ENCODE measurements at regions not wholly inside any gene's neighbourhood (a gene's known extent, or its start where the extent isn't known, plus 50 kb on each side); places are given as distances from the start of the nearest gene placed in this dataset.

DNA sequence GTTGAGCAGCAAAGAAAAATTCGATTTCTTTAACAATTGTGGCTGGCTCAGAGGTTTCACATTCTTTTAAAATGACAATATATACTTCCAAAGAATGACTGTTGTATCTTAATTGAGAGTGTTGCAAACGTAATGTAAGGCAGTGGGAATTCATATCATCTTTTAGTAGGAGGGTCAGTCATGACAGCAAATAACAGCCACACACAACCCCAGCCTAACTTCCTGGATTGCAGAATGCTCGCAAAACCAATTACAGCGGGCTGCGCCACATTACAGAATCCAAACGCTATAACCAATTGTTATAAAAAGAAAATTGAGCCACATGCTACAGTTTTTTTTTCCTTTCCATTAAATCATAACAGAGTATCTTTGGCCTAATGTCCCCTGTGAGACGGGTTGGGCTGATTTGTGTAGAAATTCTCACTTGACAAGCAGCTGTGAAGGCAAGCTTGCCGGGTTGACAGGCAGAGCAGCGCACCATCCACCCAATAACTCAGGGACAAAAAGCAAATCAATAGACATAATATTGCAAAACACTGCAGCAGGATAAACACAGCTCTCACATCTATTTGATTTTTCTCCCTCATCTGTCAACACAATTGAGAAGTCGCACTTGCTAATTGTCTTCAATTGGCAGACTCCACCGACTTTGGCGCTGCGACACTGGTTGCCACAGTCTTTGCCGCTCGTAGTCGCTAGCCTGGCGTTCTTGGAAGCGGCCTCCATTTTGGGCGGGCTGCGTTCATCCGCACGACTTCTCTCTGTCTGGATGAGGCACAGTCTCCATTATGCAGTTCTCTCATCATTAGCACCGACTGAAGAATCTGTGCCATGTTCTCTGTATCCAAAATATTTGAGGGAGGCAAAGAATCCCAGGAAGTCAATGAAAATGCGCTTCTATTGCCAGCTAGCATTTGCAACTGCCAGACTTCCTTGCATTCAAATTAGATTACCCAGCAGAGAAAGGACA lies 95.0 kb upstream of the CCDC68 start:
- DNase-seq = peak in 55 of 58 donors; percentile 8 to 75 (median 40)

DNA sequence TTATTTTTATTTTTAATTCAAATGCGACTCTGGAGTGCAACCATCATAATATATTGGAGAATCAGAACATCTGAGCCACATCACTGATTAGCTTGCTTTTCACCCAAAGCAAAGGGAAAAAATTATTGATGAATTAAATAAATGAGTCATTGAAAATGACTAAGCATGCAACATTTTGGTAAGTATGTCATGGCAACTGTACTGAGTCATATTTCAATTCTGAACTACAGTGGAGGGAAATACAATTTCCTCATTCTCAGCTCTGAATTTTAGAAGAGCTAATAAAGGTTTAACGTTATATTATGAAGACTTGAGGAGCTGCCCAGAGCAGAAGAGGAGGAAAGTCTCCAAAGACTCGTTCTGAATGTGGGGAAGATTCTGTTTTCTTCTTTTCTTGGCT lies 89.6 kb upstream of the CCDC68 start:
- DNase-seq = no peak

DNA sequence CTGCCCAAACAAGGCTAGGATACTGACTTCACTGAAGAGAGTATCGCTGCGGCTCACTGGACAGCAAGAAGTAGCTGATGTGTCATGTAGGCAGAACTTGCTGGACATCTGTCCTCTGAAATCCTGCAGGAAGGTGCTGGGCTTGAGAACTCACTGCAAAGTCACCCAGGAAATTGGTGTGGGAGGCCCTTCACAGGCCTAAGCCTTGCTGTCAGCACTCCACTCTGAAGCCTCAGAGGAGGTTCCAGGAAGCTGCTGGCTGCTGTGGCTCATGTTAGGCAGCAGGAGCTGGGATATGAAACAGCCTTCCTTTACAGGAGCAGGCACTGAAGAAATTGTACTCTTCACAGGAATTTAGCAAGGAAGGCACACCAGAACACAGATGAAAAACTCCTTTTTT lies 88.3 kb upstream of the CCDC68 start:
- peak in 3 of 58 donors; percentile 1 to 16 (median 6) for DNase-seq

DNA sequence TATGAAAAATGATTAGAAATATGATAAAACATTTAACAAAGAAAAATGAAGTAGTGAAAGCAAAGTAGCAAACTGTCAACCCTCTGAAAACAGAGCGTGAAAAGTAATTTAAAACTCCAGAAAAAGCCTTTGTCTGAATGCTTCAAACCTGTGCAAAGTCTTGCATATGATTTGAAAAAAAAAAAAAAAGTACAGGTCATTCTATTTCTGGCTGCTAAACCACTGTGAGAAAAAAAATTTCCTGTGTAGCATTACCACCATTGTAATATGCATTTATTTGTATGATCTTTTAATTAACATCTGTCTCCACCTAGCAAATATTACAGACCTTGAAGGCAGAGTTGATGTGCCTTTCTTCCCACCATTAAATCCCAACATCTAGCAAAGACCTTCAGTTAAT lies 82.1 kb upstream of the CCDC68 start:
- DNase-seq = no peak

- no peak for DNase-seq
Measured at GRCh38 chr18:55038162-55038561, 78.9 kb upstream of the CCDC68 start.

GRCh38 chr18:55034742-55035141 lies 75.5 kb upstream of the CCDC68 start:
- DNase-seq = no peak

- no peak for DNase-seq
Measured at GRCh38 chr18:55031979-55032378, 72.7 kb upstream of the CCDC68 start.

GRCh38 chr18:55031576-55031975 lies 72.3 kb upstream of the CCDC68 start:
- DNase-seq = no peak

- no peak for DNase-seq
Measured at GRCh38 chr18:55031164-55031563, 71.9 kb upstream of the CCDC68 start.

DNA sequence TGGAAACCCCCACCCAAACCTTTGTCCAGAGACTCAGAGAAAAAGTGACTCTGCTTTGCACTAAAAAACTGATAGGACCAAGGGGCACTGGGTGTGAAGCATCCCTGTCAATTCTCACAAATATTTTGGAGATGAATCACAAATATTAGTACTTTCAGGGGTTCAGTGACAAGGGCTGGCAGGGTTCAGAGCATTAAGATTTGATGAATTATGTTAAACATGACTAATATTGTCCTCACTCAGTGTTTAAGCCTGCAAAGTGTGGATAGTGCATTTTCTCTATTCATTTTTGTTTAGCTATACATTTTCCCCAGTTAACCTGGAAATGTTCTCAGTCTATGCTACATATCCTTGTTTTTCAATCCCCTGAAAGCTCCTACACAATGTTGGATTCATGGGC lies 65.3 kb upstream of the CCDC68 start:
- no peak for DNase-seq

- no peak for DNase-seq
Measured at GRCh38 chr18:55018602-55019001, 59.3 kb upstream of the CCDC68 start.

DNA sequence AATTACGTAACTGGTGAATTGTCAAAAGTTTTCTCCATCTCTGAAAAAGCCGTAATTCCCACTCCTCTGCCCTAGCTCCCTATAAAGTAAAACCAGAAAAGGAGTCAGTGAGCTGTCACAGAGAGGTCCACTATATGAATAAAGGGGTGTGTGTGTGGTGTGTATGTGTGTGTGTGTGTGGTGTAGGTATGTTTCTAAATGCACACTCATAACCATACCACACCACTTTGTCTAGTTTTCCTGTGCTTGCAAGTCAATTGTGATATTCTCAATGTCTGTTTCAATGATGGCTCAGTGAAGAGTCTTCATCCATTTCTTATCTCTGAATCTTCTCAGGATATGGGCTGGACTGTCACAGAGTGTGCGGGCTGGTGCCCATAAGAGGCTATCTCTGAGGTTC lies 54.8 kb upstream of the CCDC68 start:
- DNase-seq = no peak

DNA sequence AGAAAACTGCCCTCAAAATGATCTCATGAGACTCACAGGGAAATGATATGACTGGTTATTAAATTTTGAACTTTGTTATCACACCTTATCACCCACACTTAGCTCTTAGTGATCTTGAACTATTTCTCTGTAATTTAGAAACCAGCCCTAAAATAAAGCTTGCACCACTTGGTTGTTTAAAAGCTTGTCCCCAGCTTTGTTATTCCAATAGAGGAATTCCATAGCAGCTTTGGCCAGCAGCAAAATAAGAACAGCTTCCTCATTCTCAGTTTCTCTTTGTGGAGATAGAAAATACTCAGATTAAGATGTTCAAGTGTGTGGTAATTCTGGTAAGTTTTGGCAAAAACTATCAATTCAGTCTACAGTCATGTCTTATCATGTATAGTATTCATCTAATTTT lies 54.4 kb upstream of the CCDC68 start:
- DNase-seq = no peak

DNA sequence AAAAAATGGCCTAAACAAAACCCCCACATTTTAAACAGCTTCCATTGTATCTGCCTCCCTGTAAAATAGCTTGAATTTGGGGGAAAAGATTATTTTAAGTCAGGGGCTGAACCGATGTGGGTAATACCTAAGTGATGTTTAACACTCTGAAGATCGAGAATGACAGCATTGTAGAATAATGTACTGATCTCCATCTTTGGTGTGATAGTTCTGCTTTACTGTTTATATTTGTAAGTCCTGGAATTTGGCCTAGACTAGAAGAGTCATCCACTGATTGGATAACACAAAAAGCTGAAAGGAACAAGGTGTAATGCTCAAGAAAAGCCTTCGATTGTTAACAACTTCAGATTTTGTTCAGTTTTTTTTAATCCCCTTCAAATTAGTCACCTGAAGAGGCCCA lies 53.8 kb upstream of the CCDC68 start:
- DNase-seq = no peak

- DNase-seq = no peak
Measured at GRCh38 chr18:55012008-55012407, 52.7 kb upstream of the CCDC68 start.
